GM12874 (cell line): ENCODE measurements at regions not wholly inside any gene's neighbourhood (a gene's known extent, or its start where the extent isn't known, plus 50 kb on each side); places are given as distances from the start of the nearest gene placed in this dataset.

Experiments used
- CTCF ChIP-seq: IDR thresholded peaks from 2 replicates; pipeline ENCODE4 v1.5.1; 2011; ENCODE audit warnings: low read depth, mild to moderate bottlenecking, control low read depth, low read length, moderate library complexity; ENCODE audit not compliant: insufficient read depth

GRCh38 chr3:193134856-193135255 is 106.2 kb upstream of the PLAAT1 start:
- no peak for TF ChIP-seq CTCF

- no peak for TF ChIP-seq CTCF
Measured at GRCh38 chr3:193140381-193140780, 100.6 kb upstream of the PLAAT1 start.

GRCh38 chr3:193145248-193145647 is 95.8 kb upstream of the PLAAT1 start:
- no peak for TF ChIP-seq CTCF

DNA sequence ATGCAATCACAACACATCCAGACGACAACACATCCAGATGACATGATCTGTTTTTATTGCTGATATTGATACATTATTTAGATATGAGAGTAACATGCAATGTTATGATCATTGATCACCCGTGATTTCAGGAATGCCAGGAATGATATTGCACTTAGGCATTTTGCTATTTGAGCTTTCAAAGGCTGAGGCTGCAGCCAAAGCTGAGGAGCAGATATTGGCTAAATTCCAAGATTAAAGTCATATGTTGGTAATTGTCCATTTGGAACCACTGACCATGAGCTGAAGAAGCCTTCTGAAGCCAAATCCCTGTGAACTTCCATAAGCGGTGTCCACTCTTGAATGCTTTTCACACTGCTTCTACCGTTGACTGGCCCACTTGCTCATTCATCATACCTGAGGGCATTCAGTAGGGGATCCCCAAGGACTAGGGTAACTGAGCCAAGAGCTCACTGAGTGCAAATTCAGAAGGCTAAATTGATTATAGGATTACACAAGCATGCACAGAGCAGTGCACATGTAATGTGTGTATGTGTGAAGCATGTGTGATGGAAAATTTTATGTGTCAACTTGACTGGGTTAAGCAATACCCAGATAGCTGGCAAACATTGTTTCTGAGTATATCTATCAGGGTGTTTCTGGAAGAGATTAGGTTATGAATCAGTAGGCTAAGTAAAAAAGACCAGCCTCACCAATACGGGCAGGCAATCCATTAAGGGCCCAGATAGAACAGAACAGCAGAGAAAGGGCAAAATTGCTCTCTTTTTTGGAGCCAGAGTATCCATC is 92.1 kb upstream of the PLAAT1 start:
- TF ChIP-seq CTCF = no peak

- no peak for TF ChIP-seq CTCF
Measured at GRCh38 chr3:193149998-193150397, 91.0 kb upstream of the PLAAT1 start.

DNA sequence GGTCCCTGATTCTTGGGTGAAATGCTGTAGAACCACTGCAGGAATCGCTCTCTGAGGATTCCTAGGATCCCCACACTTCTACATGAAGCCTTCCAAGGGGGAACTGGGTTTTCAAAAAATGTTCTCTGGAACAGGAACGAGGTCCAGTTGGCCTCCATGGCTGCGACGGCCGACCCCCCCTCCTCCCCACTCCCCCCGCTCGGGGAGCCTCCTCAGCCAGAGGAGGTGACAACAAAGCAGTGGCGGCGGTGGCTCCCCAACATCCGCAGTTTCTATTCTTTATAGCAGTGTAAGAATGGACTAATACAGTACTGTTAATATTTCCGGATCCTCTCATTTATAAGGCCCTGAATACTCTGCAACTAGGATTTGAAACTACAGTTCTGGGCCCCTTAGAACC is 84.0 kb upstream of the PLAAT1 start:
- TF ChIP-seq CTCF = no peak

- no peak for TF ChIP-seq CTCF
Measured at GRCh38 chr3:193165431-193166120, 75.4 kb upstream of the PLAAT1 start.
